ENCODE measurements at regions not wholly inside any gene's neighbourhood (a gene's known extent, or its start where the extent isn't known, plus 50 kb on each side); places are given as distances from the start of the nearest gene placed in this dataset.

DNA sequence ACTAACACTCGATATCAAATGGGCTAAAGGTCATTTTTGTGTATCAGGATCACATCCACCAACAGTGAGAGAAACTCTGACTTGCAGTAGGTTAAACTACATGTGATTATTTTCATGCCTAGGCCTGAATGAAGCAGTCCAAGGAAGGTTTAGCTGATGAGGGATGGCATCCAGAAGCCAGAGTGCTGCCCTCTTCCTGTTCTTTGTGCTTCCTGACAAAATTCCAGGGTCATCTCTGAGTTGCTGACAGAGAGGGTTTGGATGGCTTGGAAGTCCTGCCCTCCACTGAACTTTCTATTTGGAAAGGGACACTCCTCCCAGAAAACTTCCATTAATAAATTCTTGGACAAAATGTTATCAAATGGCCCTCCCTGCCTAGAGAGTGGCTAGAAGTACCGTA, 728.3 kb upstream of the SLC10A2 start:
- no peak for TF ChIP-seq CTCF (IDR thresholded peaks at IDR 0.05; ENCODE audit: low read length)
- no peak for TF ChIP-seq EZH2 (IDR thresholded peaks at IDR 0.05; ENCODE audit: borderline replicate concordance, low read length)
